ENCODE measurements at regions not wholly inside any gene's neighbourhood (a gene's known extent, or its start where the extent isn't known, plus 50 kb on each side); places are given as distances from the start of the nearest gene placed in this dataset.

DNA sequence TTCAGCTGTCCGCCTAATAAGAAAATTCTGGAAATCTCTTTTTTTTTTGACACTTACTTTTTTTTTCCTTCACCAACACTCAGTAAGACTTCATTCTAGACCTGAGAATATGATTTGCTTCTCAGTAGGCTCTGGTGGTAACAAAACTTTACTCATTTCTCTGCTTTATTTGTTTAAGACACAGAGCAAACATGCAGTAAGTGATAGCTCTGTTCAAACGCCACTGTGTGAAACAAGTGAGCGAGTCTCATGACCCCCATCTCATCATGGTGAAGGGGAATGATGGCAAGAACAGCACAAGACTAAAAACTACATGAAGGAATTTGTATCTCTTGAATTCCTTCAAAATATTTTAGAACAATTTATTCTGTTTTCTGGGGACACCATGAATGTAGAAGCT is 541.6 kb upstream of the POU3F2 start:
- Histone ChIP-seq H3K27me3 (ENCODE audit: control insufficient read depth in 2 of 2, insufficient read depth in 2 of 2, low read length in 2 of 2) (no peaks in the 10 kb centered on the region), H3K27ac (ENCODE audit: low read depth, low read length) (no peak overlapping the region), H3K4me3 (ENCODE audit: low read length) (no peak overlapping the region), H3K4me1 (ENCODE audit: control insufficient read depth in 2 of 2, insufficient read depth in 2 of 2, low read length in 2 of 2) (no peaks in the 10 kb centered on the region), H3K9me3 (ENCODE audit: control insufficient read depth in 2 of 3, low read length in 3 of 3) (no peaks in the 10 kb centered on the region), H3K36me3 (ENCODE audit: control insufficient read depth in 2 of 3, insufficient read depth in 3 of 3, low read length in 3 of 3) (no peaks in the 10 kb centered on the region)
- Mint-ChIP-seq H3K4me1 (no peaks in the 10 kb centered on the region), H3K4me3 (no peak overlapping the region), H3K27ac (no peak overlapping the region), H3K9me3 (peaks cover 0 to 11% (median 1%) of the 10 kb centered on the region in 11 donors), H3K36me3 (no peaks in the 10 kb centered on the region), H3K27me3 (no peaks in the 10 kb centered on the region)
- intact Hi-C loops (cut with micrococcal nuclease) = no loop called here
- POLR2A ChIA-PET = interaction anchor here (0.6 kb wide), 1 partner anchor 1644 kb away, joined by 3 read pairs; no protein-coding TSS in a partner anchor
- CTCF ChIA-PET = no interaction called here
- ATAC-seq (no peak), DNase-seq (no peak)

DNA sequence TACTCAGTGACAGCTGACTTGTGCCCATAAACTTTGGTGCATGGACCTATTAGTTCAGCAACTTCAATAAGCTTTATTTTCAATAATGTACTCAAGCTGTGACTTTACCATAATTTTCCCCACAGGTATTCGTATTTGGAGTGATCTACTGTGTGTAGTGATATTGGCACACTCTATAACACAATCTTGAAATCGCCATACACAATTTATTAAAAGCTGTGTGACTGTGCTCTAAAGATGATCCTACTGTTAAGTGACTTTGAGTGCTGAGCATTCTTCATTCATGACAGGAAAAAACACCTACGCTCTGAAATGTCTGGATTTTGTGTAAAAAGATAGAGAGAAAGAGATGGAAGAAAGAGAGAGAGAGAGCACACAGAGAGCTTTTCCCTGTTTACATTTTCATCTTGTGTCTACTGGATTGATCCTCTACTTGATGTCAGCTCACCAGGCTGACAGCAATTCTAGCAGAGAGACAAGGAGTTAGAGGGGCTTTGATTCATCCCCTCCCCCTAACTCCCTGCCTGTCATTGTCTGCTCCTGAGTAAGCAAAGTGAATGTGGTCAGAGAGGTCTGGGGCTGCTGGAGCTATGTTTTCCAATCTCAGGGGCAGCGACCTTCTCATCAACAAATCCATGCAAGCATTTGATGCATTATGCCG is 538.7 kb upstream of the POU3F2 start:
- H3K4me3 Mint-ChIP-seq = no peak overlapping the region
- CTCF ChIA-PET = no interaction called here

DNA sequence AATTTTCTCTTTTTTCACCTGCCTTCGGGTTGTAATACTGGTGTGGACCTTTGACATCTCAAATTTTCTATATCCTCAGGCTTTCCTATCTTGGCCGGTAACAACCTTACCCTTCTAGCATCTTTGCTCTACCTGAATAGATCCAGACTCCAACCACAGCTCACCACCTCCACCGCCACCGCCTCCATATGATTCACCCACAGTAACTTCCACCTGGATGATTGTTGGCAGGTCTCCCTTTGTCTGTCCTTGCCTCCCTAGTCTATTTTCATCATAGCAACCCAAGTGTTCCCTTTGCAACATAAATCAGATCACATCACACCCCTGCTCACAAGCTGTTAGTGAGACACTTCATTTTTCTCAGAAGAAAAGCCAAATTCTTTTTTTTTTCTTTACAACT is 525.8 kb upstream of the POU3F2 start:
- no peak overlapping the region for H3K27ac Mint-ChIP-seq
- Histone ChIP-seq H3K36me3 (ENCODE audit: control insufficient read depth in 2 of 3, insufficient read depth in 3 of 3, low read length in 3 of 3) (no peaks in the 10 kb centered on the region), H3K4me1 (ENCODE audit: control insufficient read depth in 2 of 2, insufficient read depth in 2 of 2, low read length in 2 of 2) (no peaks in the 10 kb centered on the region), H3K9me3 (ENCODE audit: control insufficient read depth in 2 of 3, low read length in 3 of 3) (no peaks in the 10 kb centered on the region), H3K4me3 (ENCODE audit: low read length) (no peak overlapping the region), H3K27me3 (ENCODE audit: control insufficient read depth in 2 of 2, insufficient read depth in 2 of 2, low read length in 2 of 2) (no peaks in the 10 kb centered on the region), H3K27ac (ENCODE audit: low read depth, low read length) (no peak overlapping the region)
- ATAC-seq (no peak), DNase-seq (no peak)
- POLR2A ChIA-PET = no interaction called here
- H3K27me3 Mint-ChIP-seq = no peaks in the 10 kb centered on the region
- no peaks in the 10 kb centered on the region for H3K36me3 Mint-ChIP-seq
- CTCF ChIA-PET = no interaction called here
- H3K4me1 Mint-ChIP-seq = no peaks in the 10 kb centered on the region
- intact Hi-C loops (cut with micrococcal nuclease) = no loop called here
- no peak overlapping the region for H3K4me3 Mint-ChIP-seq
- H3K9me3 Mint-ChIP-seq = peaks cover 0 to 18% (median 5%) of the 10 kb centered on the region in 11 donors

More for the DNA sequence above, 538.7 kb upstream of the POU3F2 start:
- no peaks in the 10 kb centered on the region for H3K36me3 Mint-ChIP-seq
- no peak for DNase-seq
- H3K27ac Mint-ChIP-seq = no peak overlapping the region
- H3K27me3 Mint-ChIP-seq = no peaks in the 10 kb centered on the region
- no peak overlapping the region for H3K27ac ChIP-seq (ENCODE audit: low read depth, low read length)
- H3K4me3 ChIP-seq (ENCODE audit: low read length) = no peak overlapping the region
- no peaks in the 10 kb centered on the region for H3K4me1 ChIP-seq (ENCODE audit: control insufficient read depth in 2 of 2, insufficient read depth in 2 of 2, low read length in 2 of 2)
- H3K27me3 ChIP-seq (ENCODE audit: control insufficient read depth in 2 of 2, insufficient read depth in 2 of 2, low read length in 2 of 2) = no peaks in the 10 kb centered on the region
- H3K36me3 ChIP-seq (ENCODE audit: control insufficient read depth in 2 of 3, insufficient read depth in 3 of 3, low read length in 3 of 3) = no peaks in the 10 kb centered on the region
- H3K9me3 ChIP-seq (ENCODE audit: control insufficient read depth in 2 of 3, low read length in 3 of 3) = no peaks in the 10 kb centered on the region
- H3K4me1 Mint-ChIP-seq = no peaks in the 10 kb centered on the region
- POLR2A ChIA-PET = no interaction called here
- intact Hi-C loops (cut with micrococcal nuclease) = no loop called here
- no peak for ATAC-seq
- peaks cover 0 to 11% (median 0%) of the 10 kb centered on the region in 11 donors for H3K9me3 Mint-ChIP-seq

DNA sequence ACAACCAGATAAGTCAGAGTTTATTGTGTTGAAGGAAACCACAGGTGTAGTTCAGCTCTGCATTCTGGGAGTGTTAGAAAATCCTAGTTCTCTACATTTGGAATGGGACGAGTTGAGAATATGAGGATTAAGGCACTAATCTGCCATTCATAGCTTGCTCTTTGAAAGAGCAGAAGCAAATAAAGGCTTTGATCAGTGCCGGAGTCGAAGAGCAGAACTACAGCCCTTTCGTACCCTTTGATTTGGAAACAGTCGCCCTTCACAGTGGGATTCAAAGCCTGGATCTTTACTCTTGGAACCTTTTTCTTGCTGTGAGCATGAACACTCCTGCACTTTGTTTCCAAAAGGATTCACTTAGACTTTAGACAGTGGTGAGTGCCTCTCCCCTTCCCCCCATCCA is 523.9 kb upstream of the POU3F2 start:
- ChIA-PET POLR2A (no interaction called here), CTCF (no interaction called here)
- Histone ChIP-seq H3K27me3 (ENCODE audit: control insufficient read depth in 2 of 2, insufficient read depth in 2 of 2, low read length in 2 of 2) (no peaks in the 10 kb centered on the region), H3K36me3 (ENCODE audit: control insufficient read depth in 2 of 3, insufficient read depth in 3 of 3, low read length in 3 of 3) (no peaks in the 10 kb centered on the region), H3K4me1 (ENCODE audit: control insufficient read depth in 2 of 2, insufficient read depth in 2 of 2, low read length in 2 of 2) (no peaks in the 10 kb centered on the region), H3K4me3 (ENCODE audit: low read length) (no peak overlapping the region), H3K27ac (ENCODE audit: low read depth, low read length) (no peak overlapping the region), H3K9me3 (ENCODE audit: control insufficient read depth in 2 of 3, low read length in 3 of 3) (no peaks in the 10 kb centered on the region)
- Mint-ChIP-seq H3K27me3 (no peaks in the 10 kb centered on the region), H3K27ac (no peak overlapping the region), H3K36me3 (no peaks in the 10 kb centered on the region), H3K4me3 (no peak overlapping the region), H3K9me3 (peaks cover 0 to 17% (median 5%) of the 10 kb centered on the region in 11 donors), H3K4me1 (no peaks in the 10 kb centered on the region)
- no peak for ATAC-seq
- intact Hi-C loops (cut with micrococcal nuclease) = no loop called here
- no peak for DNase-seq

DNA sequence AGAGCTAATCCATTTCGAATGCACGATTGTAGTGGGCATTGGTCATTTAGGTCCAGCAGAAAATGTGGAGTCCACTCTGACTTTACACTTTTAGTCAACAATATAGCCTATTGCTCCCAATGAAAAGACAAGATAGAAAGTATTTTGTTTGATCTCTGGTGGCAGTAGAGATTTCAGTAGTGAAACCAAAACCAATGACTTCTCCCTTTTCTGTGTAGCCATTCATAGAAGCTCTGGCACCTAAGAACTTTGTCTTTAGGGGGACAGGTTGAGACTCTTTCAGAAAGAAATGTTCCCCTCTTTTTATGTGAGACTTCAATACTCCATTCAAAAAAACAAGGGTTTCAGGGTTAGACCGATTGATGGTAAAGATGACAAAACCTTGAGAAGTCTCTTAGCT is 510.8 kb upstream of the POU3F2 start:
- Mint-ChIP-seq H3K4me1 (no peaks in the 10 kb centered on the region), H3K27ac (no peak overlapping the region), H3K27me3 (no peaks in the 10 kb centered on the region), H3K36me3 (no peaks in the 10 kb centered on the region), H3K9me3 (peaks cover 0 to 16% (median 3%) of the 10 kb centered on the region in 11 donors), H3K4me3 (no peak overlapping the region)
- DNase-seq = no peak
- Histone ChIP-seq H3K27me3 (ENCODE audit: control insufficient read depth in 2 of 2, insufficient read depth in 2 of 2, low read length in 2 of 2) (no peaks in the 10 kb centered on the region), H3K4me1 (ENCODE audit: control insufficient read depth in 2 of 2, insufficient read depth in 2 of 2, low read length in 2 of 2) (no peaks in the 10 kb centered on the region), H3K4me3 (ENCODE audit: low read length) (no peak overlapping the region), H3K36me3 (ENCODE audit: control insufficient read depth in 2 of 3, insufficient read depth in 3 of 3, low read length in 3 of 3) (no peaks in the 10 kb centered on the region), H3K9me3 (ENCODE audit: control insufficient read depth in 2 of 3, low read length in 3 of 3) (no peaks in the 10 kb centered on the region), H3K27ac (ENCODE audit: low read depth, low read length) (no peak overlapping the region)
- no peak for ATAC-seq
- CTCF ChIA-PET = no interaction called here
- intact Hi-C loops (cut with micrococcal nuclease) = no loop called here
- POLR2A ChIA-PET = no interaction called here

DNA sequence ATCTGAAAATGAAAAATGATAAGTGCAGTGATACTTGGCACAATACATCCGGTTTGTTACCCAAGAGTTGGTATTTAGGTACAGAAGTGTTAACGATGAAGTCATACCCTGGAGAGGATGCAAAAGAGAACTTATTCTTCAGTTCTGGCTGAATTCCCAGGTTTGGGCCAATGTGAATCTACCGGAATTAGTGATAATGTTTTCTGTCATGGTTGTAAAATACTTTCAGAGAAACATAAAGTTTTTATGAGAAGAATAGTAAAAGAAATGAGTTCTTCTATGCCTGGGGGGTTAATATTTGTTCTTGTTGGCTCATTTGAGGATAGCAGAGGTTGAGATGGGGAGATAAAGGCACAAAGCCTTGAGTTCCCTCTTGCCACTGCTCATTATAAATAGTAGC is 509.9 kb upstream of the POU3F2 start:
- ChIA-PET CTCF (no interaction called here), POLR2A (no interaction called here)
- Histone ChIP-seq H3K4me3 (ENCODE audit: low read length) (no peak overlapping the region), H3K27me3 (ENCODE audit: control insufficient read depth in 2 of 2, insufficient read depth in 2 of 2, low read length in 2 of 2) (no peaks in the 10 kb centered on the region), H3K36me3 (ENCODE audit: control insufficient read depth in 2 of 3, insufficient read depth in 3 of 3, low read length in 3 of 3) (no peaks in the 10 kb centered on the region), H3K9me3 (ENCODE audit: control insufficient read depth in 2 of 3, low read length in 3 of 3) (no peaks in the 10 kb centered on the region), H3K4me1 (ENCODE audit: control insufficient read depth in 2 of 2, insufficient read depth in 2 of 2, low read length in 2 of 2) (no peaks in the 10 kb centered on the region), H3K27ac (ENCODE audit: low read depth, low read length) (no peak overlapping the region)
- no peaks in the 10 kb centered on the region for H3K27me3 Mint-ChIP-seq
- no peaks in the 10 kb centered on the region for H3K4me1 Mint-ChIP-seq
- H3K27ac Mint-ChIP-seq = no peak overlapping the region
- no peaks in the 10 kb centered on the region for H3K36me3 Mint-ChIP-seq
- intact Hi-C loops (cut with micrococcal nuclease) = no loop called here
- H3K9me3 Mint-ChIP-seq = peaks cover 0 to 16% (median 2%) of the 10 kb centered on the region in 11 donors
- ATAC-seq (no peak), DNase-seq (no peak)
- no peak overlapping the region for H3K4me3 Mint-ChIP-seq

DNA sequence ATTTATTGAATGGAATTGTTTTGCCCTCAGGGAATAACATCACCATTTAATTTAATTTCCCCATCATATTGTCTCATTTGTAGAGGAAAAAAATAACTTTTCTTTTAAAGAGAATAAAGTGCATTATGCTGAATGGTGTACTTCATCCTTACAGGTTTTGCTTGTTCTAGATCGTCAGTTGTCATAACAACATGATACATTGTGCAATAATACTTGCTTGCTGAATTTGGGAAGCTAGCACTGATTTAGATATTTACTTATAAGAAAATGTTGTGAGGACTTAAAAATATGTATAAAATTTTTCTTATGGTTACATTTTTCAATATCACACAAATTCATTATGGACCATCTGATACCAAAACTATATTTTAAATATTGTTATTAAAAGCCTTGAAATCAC is 509.0 kb upstream of the POU3F2 start:
- H3K9me3 ChIP-seq (ENCODE audit: control insufficient read depth in 2 of 3, low read length in 3 of 3) = no peaks in the 10 kb centered on the region
- no peaks in the 10 kb centered on the region for H3K36me3 ChIP-seq (ENCODE audit: control insufficient read depth in 2 of 3, insufficient read depth in 3 of 3, low read length in 3 of 3)
- no peak overlapping the region for H3K27ac Mint-ChIP-seq
- no peaks in the 10 kb centered on the region for H3K36me3 Mint-ChIP-seq
- no peaks in the 10 kb centered on the region for H3K4me1 Mint-ChIP-seq
- H3K27me3 ChIP-seq (ENCODE audit: control insufficient read depth in 2 of 2, insufficient read depth in 2 of 2, low read length in 2 of 2) = no peaks in the 10 kb centered on the region
- H3K4me3 Mint-ChIP-seq = no peak overlapping the region
- H3K27me3 Mint-ChIP-seq = no peaks in the 10 kb centered on the region
- DNase-seq (no peak), ATAC-seq (no peak)
- H3K9me3 Mint-ChIP-seq = peaks cover 0 to 16% (median 2%) of the 10 kb centered on the region in 11 donors
- intact Hi-C loops (cut with micrococcal nuclease) = no loop called here
- ChIA-PET CTCF (no interaction called here), POLR2A (no interaction called here)
- H3K27ac ChIP-seq (ENCODE audit: low read depth, low read length) = no peak overlapping the region
- H3K4me3 ChIP-seq (ENCODE audit: low read length) = no peak overlapping the region
- no peaks in the 10 kb centered on the region for H3K4me1 ChIP-seq (ENCODE audit: control insufficient read depth in 2 of 2, insufficient read depth in 2 of 2, low read length in 2 of 2)
